Kidney epithelial cell (primary cell): ENCODE measurements at regions not wholly inside any gene's neighbourhood (a gene's known extent, or its start where the extent isn't known, plus 50 kb on each side); places are given as distances from the start of the nearest gene placed in this dataset.

Experiments used
- DNase-seq: peaks from one replicate; pipeline ENCODE4 v3.0.0-alpha.2; 2010; ENCODE audit warnings: low read depth
- H3K27me3 ChIP-seq: 2 replicates; pipeline ENCODE4 v1.6.0; 2011; ENCODE audit warnings: low read length; ENCODE audit not compliant: control insufficient read depth, insufficient read depth
- H3K36me3 ChIP-seq: 2 replicates; pipeline ENCODE4 v1.5.1; 2011; ENCODE audit warnings: low read length; ENCODE audit not compliant: control insufficient read depth, insufficient read depth
- H3K4me3 ChIP-seq: 2 replicates; pipeline ENCODE4 v1.5.1; 2011; ENCODE audit warnings: low read depth, mild to moderate bottlenecking, control low read depth, low read length
- CTCF ChIP-seq: IDR thresholded peaks from 2 replicates; pipeline ENCODE4 v1.5.1; 2011; ENCODE audit warnings: mild to moderate bottlenecking, moderate library complexity, low read length, control low read depth, inconsistent platforms; ENCODE audit not compliant: insufficient read depth, poor library complexity, severe bottlenecking

- H3K27me3 ChIP-seq = no peaks in the 10 kb centered on the region
- no peak for DNase-seq
- TF ChIP-seq CTCF = no peak
- H3K4me3 ChIP-seq = no peak overlapping the region
- no peaks in the 10 kb centered on the region for H3K36me3 ChIP-seq
Measured at GRCh38 chr2:181823405-181823804, 68.1 kb upstream of the ITPRID2 start.

GRCh38 chr2:181828122-181828705 is 63.3 kb upstream of the ITPRID2 start:
- no peak for DNase-seq
- TF ChIP-seq CTCF = no peak
- H3K36me3 ChIP-seq = no peaks in the 10 kb centered on the region
- H3K27me3 ChIP-seq = no peaks in the 10 kb centered on the region
- H3K4me3 ChIP-seq = no peak overlapping the region

GRCh38 chr2:181829230-181829629 is 62.3 kb upstream of the ITPRID2 start:
- H3K4me3 ChIP-seq = no peak overlapping the region
- TF ChIP-seq CTCF = no peak
- no peak for DNase-seq

GRCh38 chr2:181832015-181832414 is 59.5 kb upstream of the ITPRID2 start:
- DNase-seq = no peak
- no peaks in the 10 kb centered on the region for H3K36me3 ChIP-seq
- H3K27me3 ChIP-seq = no peaks in the 10 kb centered on the region
- no peak for TF ChIP-seq CTCF
- H3K4me3 ChIP-seq = no peak overlapping the region

More at GRCh38 chr2:181829230-181829629, 62.3 kb upstream of the ITPRID2 start:
- H3K36me3 ChIP-seq = no peaks in the 10 kb centered on the region
- no peaks in the 10 kb centered on the region for H3K27me3 ChIP-seq

- Histone ChIP-seq H3K27me3 (no peaks in the 10 kb centered on the region), H3K36me3 (no peaks in the 10 kb centered on the region), H3K4me3 (no peak overlapping the region)
- DNase-seq = no peak
- no peak for TF ChIP-seq CTCF
Measured at GRCh38 chr2:181836583-181836982, 54.9 kb upstream of the ITPRID2 start.

- no peaks in the 10 kb centered on the region for H3K27me3 ChIP-seq
- no peak overlapping the region for H3K4me3 ChIP-seq
- DNase-seq = no peak
- H3K36me3 ChIP-seq = no peaks in the 10 kb centered on the region
- no peak for TF ChIP-seq CTCF
Measured at GRCh38 chr2:181837563-181837962, 54.0 kb upstream of the ITPRID2 start.
